ENCODE measurements at regions not wholly inside any gene's neighbourhood (a gene's known extent, or its start where the extent isn't known, plus 50 kb on each side); places are given as distances from the start of the nearest gene placed in this dataset.

- Histone ChIP-seq H3K27me3 (replicated peaks; ENCODE audit: control insufficient read depth, insufficient read depth, low read length) (no peaks in the 10 kb centered on the region; the same call in none of the 2 replicates), H3K4me3 (ENCODE audit: low read depth, low read length) (no peak overlapping the region), H3K4me1 (no peaks in the 10 kb centered on the region), H3K36me3 (ENCODE audit: control insufficient read depth, insufficient read depth, low read length) (no peaks in the 10 kb centered on the region), H3K9me3 (no peaks in the 10 kb centered on the region)
- Mint-ChIP-seq H3K27me3 (ENCODE audit: insufficient read depth, unreplicated experiment) (peaks cover 37% of the 10 kb centered on the region), H3K36me3 (ENCODE audit: insufficient read depth, unreplicated experiment) (no peaks in the 10 kb centered on the region), H3K27ac (ENCODE audit: unreplicated experiment) (no peak overlapping the region), H3K4me3 (ENCODE audit: unreplicated experiment) (no peak overlapping the region), H3K4me1 (ENCODE audit: low read depth, unreplicated experiment) (no peaks in the 10 kb centered on the region), H3K9me3 (ENCODE audit: unreplicated experiment) (no peaks in the 10 kb centered on the region)
- ChIA-PET POLR2A (no interaction called here), CTCF (no interaction called here)
- no peak for TF ChIP-seq CTCF (IDR thresholded peaks at IDR 0.05; ENCODE audit: insufficient read depth in 1 of 2, low read depth in 1 of 2, low read length in 1 of 2, severe bottlenecking in 1 of 2, unreplicated experiment in 1 of 2)
- no peak for DNase-seq
- intact Hi-C loops (cut with micrococcal nuclease; ENCODE audit: unreplicated experiment) = loop anchor here (5.0 kb wide), 1 partner anchor 255 kb away; no protein-coding TSS in a partner anchor
- no TSS peak for BruUV-seq (replicated peaks)
These were observed 128.2 kb upstream of the TMEM161B start for GRCh38 chr5:88396751-88397281.

- ChIA-PET POLR2A (no interaction called here), CTCF (no interaction called here)
- no peak overlapping the region for H3K27ac Mint-ChIP-seq (ENCODE audit: unreplicated experiment)
- no peak for TF ChIP-seq CTCF (IDR thresholded peaks at IDR 0.05; ENCODE audit: insufficient read depth in 1 of 2, low read depth in 1 of 2, low read length in 1 of 2, severe bottlenecking in 1 of 2, unreplicated experiment in 1 of 2)
- no TSS peak for BruUV-seq (replicated peaks)
- Histone ChIP-seq H3K4me3 (ENCODE audit: low read depth, low read length) (no peak overlapping the region), H3K4me1 (no peaks in the 10 kb centered on the region), H3K36me3 (ENCODE audit: control insufficient read depth, insufficient read depth, low read length) (no peaks in the 10 kb centered on the region), H3K9me3 (no peaks in the 10 kb centered on the region), H3K27me3 (replicated peaks; ENCODE audit: control insufficient read depth, insufficient read depth, low read length) (no peaks in the 10 kb centered on the region; the same call in none of the 2 replicates)
- H3K9me3 Mint-ChIP-seq (ENCODE audit: unreplicated experiment) = no peaks in the 10 kb centered on the region
- H3K27me3 Mint-ChIP-seq (ENCODE audit: insufficient read depth, unreplicated experiment) = peaks cover 30% of the 10 kb centered on the region
- H3K4me3 Mint-ChIP-seq (ENCODE audit: unreplicated experiment) = no peak overlapping the region
- H3K36me3 Mint-ChIP-seq (ENCODE audit: insufficient read depth, unreplicated experiment) = no peaks in the 10 kb centered on the region
- H3K4me1 Mint-ChIP-seq (ENCODE audit: low read depth, unreplicated experiment) = no peaks in the 10 kb centered on the region
- no peak for DNase-seq
- intact Hi-C loops (cut with micrococcal nuclease; ENCODE audit: unreplicated experiment) = loop anchor here (5.0 kb wide), 1 partner anchor 254 kb away; no protein-coding TSS in a partner anchor
These were observed 127.4 kb upstream of the TMEM161B start for GRCh38 chr5:88396000-88396535.

GRCh38 chr5:88395264-88395663, 126.6 kb upstream of the TMEM161B start:
- H3K4me3 Mint-ChIP-seq (ENCODE audit: unreplicated experiment) = no peak overlapping the region
- Histone ChIP-seq H3K4me1 (no peaks in the 10 kb centered on the region), H3K4me3 (ENCODE audit: low read depth, low read length) (no peak overlapping the region), H3K27me3 (replicated peaks; ENCODE audit: control insufficient read depth, insufficient read depth, low read length) (no peaks in the 10 kb centered on the region; the same call in none of the 2 replicates), H3K9me3 (no peaks in the 10 kb centered on the region), H3K36me3 (ENCODE audit: control insufficient read depth, insufficient read depth, low read length) (no peaks in the 10 kb centered on the region)
- H3K9me3 Mint-ChIP-seq (ENCODE audit: unreplicated experiment) = no peaks in the 10 kb centered on the region
- H3K27ac Mint-ChIP-seq (ENCODE audit: unreplicated experiment) = no peak overlapping the region
- DNase-seq = no peak
- peaks cover 24% of the 10 kb centered on the region for H3K27me3 Mint-ChIP-seq (ENCODE audit: insufficient read depth, unreplicated experiment)
- no peak for TF ChIP-seq CTCF (IDR thresholded peaks at IDR 0.05; ENCODE audit: insufficient read depth in 1 of 2, low read depth in 1 of 2, low read length in 1 of 2, severe bottlenecking in 1 of 2, unreplicated experiment in 1 of 2)
- H3K36me3 Mint-ChIP-seq (ENCODE audit: insufficient read depth, unreplicated experiment) = no peaks in the 10 kb centered on the region
- H3K4me1 Mint-ChIP-seq (ENCODE audit: low read depth, unreplicated experiment) = no peaks in the 10 kb centered on the region
- ChIA-PET POLR2A (no interaction called here), CTCF (no interaction called here)
- intact Hi-C loops (cut with micrococcal nuclease; ENCODE audit: unreplicated experiment) = loop anchor here (5.0 kb wide), 1 partner anchor 253 kb away; no protein-coding TSS in a partner anchor
- no TSS peak for BruUV-seq (replicated peaks)

Data from Caco-2 (cell line).